ENCODE measurements at regions not wholly inside any gene's neighbourhood (a gene's known extent, or its start where the extent isn't known, plus 50 kb on each side); places are given as distances from the start of the nearest gene placed in this dataset.
A peak's percentile ranks its signal among the peaks of the same experiment; 100 is the strongest.

DNA sequence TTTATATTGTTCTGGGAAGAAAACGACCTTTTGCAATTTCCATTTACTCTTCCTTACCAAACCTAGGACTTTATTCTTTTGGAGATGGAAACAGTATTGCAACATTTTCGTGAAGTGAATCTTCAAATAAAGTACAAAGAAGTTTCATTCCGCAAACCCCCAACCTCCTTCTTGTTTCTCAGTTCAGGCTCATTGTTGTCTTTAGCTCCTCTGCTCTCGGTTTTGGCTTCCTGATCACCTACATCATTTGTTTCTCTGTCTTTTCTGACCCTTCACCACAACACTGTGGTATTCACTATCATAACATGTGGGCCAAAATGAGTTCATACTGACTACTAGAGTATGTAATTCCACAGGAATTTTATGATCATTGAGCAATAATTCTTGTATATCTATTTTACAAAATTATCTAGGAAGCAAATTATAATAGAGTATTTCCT lies 266.8 kb downstream of the ADAMTS20 start:
- no peaks in the 10 kb centered on the region for H3K9me3 ChIP-seq (replicated peaks; ENCODE audit: control insufficient read depth, insufficient read depth, low read length)
- peak overlapping the region; percentile 62 for H3K27ac ChIP-seq (ENCODE audit: insufficient read depth, low read depth, low read length)
- no peaks in the 10 kb centered on the region for H3K27me3 ChIP-seq (ENCODE audit: control insufficient read depth in 2 of 2, insufficient read depth in 2 of 2, low read length in 2 of 2)
- no peaks in the 10 kb centered on the region for H3K9me1 ChIP-seq (replicated peaks; ENCODE audit: control insufficient read depth, extremely low read depth, insufficient read depth, low read length)
- DNase-seq (ENCODE audit: low read depth, low spot score) (peak; percentile 65), FAIRE-seq (peak; percentile 42)
- dilution Hi-C loops (cut with MboI; ENCODE audit: extremely low pct_ligation_motif_present, low sequenced_read_pairs) (loop anchor here (10.0 to 25.0 kb wide), 2 partner anchors 498 to 700 kb away; partner anchors contain the start of gene PRICKLE1), intact Hi-C loops (cut with micrococcal nuclease) (loop anchor here (1.0 to 10.0 kb wide), 3 partner anchors 52 to 1260 kb away; partner anchors contain the start of gene YAF2)
- no peaks in the 10 kb centered on the region for H3K79me2 ChIP-seq (ENCODE audit: control insufficient read depth, insufficient read depth, low read length)
- peak overlapping the region; percentile 62 for H3K4me2 ChIP-seq (ENCODE audit: insufficient read depth, low read length)
- H3K36me3 ChIP-seq (ENCODE audit: control insufficient read depth in 2 of 2, extremely low read depth in 1 of 2, insufficient read depth in 2 of 2, low read length in 2 of 2), result no peaks in the 10 kb centered on the region
- H3K4me3 ChIP-seq (replicated peaks in 1 of 3; ENCODE audit: insufficient read depth in 1 of 3, low read depth in 1 of 3, low read length in 3 of 3), result no peak overlapping the region
- H4K20me1 ChIP-seq (replicated peaks; ENCODE audit: control insufficient read depth, extremely low read depth, insufficient read depth, low read length), result no peaks in the 10 kb centered on the region
- ChIA-PET CTCF (interaction anchor here (1.3 to 5.4 kb wide), 4 partner anchors 52 to 699 kb away, joined by 3 to 83 read pairs (median 4); no protein-coding TSS in a partner anchor), POLR2A (interaction anchor here (0.6 kb wide), 1 partner anchor 694 kb away, joined by 6 read pairs; no protein-coding TSS in a partner anchor)
- BruUV-seq (replicated peaks), result no TSS peak
- TF ChIP-seq MYC (IDR thresholded peaks at IDR 0.05; ENCODE audit: low read depth, low read length), result no peak
- peak; percentile 61 for TF ChIP-seq GATA2 (IDR thresholded peaks at IDR 0.05; ENCODE audit: insufficient read depth, insufficient read length, low read depth, low read length)
- no peak for TF ChIP-seq POLR2A (IDR thresholded peaks at IDR 0.05; ENCODE audit: low read depth, low read length)
- TF ChIP-seq JUN (IDR thresholded peaks at IDR 0.05; ENCODE audit: borderline replicate concordance, insufficient read depth, insufficient read length, low read depth), result peak; percentile 48
- peak; percentile 41 for TF ChIP-seq POLR2AphosphoS5 (IDR thresholded peaks at IDR 0.05; ENCODE audit: insufficient read depth, low read depth, low read length)
- peak; percentile 63 for TF ChIP-seq FOS (IDR thresholded peaks at IDR 0.05; ENCODE audit: borderline replicate concordance, insufficient read depth, low read length)
- TF ChIP-seq MAX (IDR thresholded peaks at IDR 0.05; ENCODE audit: insufficient read depth, insufficient read length), result no peak
- no peak for TF ChIP-seq CTCF (IDR thresholded peaks at IDR 0.05; ENCODE audit: extremely low read depth in 1 of 2, insufficient read depth in 1 of 2, low read depth in 1 of 2, low read length in 2 of 2)
- peaks cover 53% of the 10 kb centered on the region for H3K4me1 ChIP-seq (ENCODE audit: control insufficient read depth, extremely low read depth, insufficient read depth, low read length)
- H2AFZ ChIP-seq (ENCODE audit: low read depth, low read length), result peak overlapping the region; percentile 34
- peak overlapping the region; percentile 26 for H3K9ac ChIP-seq (replicated peaks; ENCODE audit: extremely low read depth, insufficient read depth, low read length)

All from endothelial cell of umbilical vein (primary cell).